ENCODE measurements at regions not wholly inside any gene's neighbourhood (a gene's known extent, or its start where the extent isn't known, plus 50 kb on each side); places are given as distances from the start of the nearest gene placed in this dataset.

DNA sequence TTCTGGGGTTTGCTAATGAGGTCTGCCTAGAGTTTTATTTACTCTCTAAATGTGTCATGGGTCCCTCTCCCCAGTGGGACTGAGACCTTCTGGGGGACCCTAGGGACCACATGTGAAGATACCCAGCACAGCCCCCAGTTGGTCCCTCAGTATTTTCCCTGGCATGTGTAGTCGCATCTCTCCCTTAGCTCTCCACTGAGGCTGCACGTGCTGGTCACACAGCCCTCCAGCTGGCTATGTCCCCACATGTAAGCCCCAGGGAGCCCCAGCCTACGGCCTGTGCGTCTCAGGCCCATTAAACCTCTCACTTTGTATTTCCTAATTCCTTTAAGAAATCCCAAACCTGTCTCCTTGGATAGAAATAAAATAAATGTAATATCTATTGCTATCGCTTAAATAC is 189.6 kb upstream of the TSHZ3 start:
- CTCF ChIA-PET = no interaction called here
- BruUV-seq (replicated peaks) = no TSS peak
- Mint-ChIP-seq H3K36me3 (ENCODE audit: insufficient read depth, unreplicated experiment) (no peaks in the 10 kb centered on the region), H3K27me3 (ENCODE audit: insufficient read depth, unreplicated experiment) (no peaks in the 10 kb centered on the region), H3K4me3 (ENCODE audit: unreplicated experiment) (no peak overlapping the region), H3K4me1 (ENCODE audit: insufficient read depth, unreplicated experiment) (no peaks in the 10 kb centered on the region), H3K27ac (ENCODE audit: low read depth, unreplicated experiment) (no peak overlapping the region), H3K9me3 (ENCODE audit: unreplicated experiment) (peaks cover 39% of the 10 kb centered on the region)
- DNase-seq (ENCODE audit: unreplicated experiment) = no peak
- intact Hi-C loops (cut with micrococcal nuclease) = no loop called here
- TF ChIP-seq, protein P1, sequence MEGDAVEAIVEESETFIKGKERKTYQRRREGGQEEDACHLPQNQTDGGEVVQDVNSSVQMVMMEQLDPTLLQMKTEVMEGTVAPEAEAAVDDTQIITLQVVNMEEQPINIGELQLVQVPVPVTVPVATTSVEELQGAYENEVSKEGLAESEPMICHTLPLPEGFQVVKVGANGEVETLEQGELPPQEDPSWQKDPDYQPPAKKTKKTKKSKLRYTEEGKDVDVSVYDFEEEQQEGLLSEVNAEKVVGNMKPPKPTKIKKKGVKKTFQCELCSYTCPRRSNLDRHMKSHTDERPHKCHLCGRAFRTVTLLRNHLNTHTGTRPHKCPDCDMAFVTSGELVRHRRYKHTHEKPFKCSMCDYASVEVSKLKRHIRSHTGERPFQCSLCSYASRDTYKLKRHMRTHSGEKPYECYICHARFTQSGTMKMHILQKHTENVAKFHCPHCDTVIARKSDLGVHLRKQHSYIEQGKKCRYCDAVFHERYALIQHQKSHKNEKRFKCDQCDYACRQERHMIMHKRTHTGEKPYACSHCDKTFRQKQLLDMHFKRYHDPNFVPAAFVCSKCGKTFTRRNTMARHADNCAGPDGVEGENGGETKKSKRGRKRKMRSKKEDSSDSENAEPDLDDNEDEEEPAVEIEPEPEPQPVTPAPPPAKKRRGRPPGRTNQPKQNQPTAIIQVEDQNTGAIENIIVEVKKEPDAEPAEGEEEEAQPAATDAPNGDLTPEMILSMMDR (IDR thresholded peaks at IDR 0.05; ENCODE audit: unreplicated experiment) = no peak
- POLR2A ChIA-PET = no interaction called here

- BruUV-seq (replicated peaks) = no TSS peak
- DNase-seq (ENCODE audit: unreplicated experiment) = no peak
- no peaks in the 10 kb centered on the region for H3K27me3 Mint-ChIP-seq (ENCODE audit: insufficient read depth, unreplicated experiment)
- no peak overlapping the region for H3K27ac Mint-ChIP-seq (ENCODE audit: low read depth, unreplicated experiment)
- H3K4me1 Mint-ChIP-seq (ENCODE audit: insufficient read depth, unreplicated experiment) = no peaks in the 10 kb centered on the region
- ChIA-PET CTCF (no interaction called here), POLR2A (no interaction called here)
- peaks cover 39% of the 10 kb centered on the region for H3K9me3 Mint-ChIP-seq (ENCODE audit: unreplicated experiment)
- H3K36me3 Mint-ChIP-seq (ENCODE audit: insufficient read depth, unreplicated experiment) = no peaks in the 10 kb centered on the region
- H3K4me3 Mint-ChIP-seq (ENCODE audit: unreplicated experiment) = no peak overlapping the region
- TF ChIP-seq, protein P1 (IDR thresholded peaks at IDR 0.05; ENCODE audit: unreplicated experiment) = no peak
- intact Hi-C loops (cut with micrococcal nuclease) = no loop called here
Measured at GRCh38 chr19:31539386-31539785, 190.2 kb upstream of the TSHZ3 start.

- CTCF ChIA-PET = no interaction called here
- POLR2A ChIA-PET = no interaction called here
Measured at GRCh38 chr19:31541396-31541795, 192.2 kb upstream of the TSHZ3 start.

GRCh38 chr19:31543456-31543855 is 194.2 kb upstream of the TSHZ3 start:
- TF ChIP-seq, protein P1 (IDR thresholded peaks at IDR 0.05; ENCODE audit: unreplicated experiment) = no peak
- POLR2A ChIA-PET = no interaction called here
- H3K4me1 Mint-ChIP-seq (ENCODE audit: insufficient read depth, unreplicated experiment) = no peaks in the 10 kb centered on the region
- H3K27me3 Mint-ChIP-seq (ENCODE audit: insufficient read depth, unreplicated experiment) = no peaks in the 10 kb centered on the region
- no peak overlapping the region for H3K4me3 Mint-ChIP-seq (ENCODE audit: unreplicated experiment)
- no peak for DNase-seq (ENCODE audit: unreplicated experiment)
- intact Hi-C loops (cut with micrococcal nuclease) = no loop called here
- H3K27ac Mint-ChIP-seq (ENCODE audit: low read depth, unreplicated experiment) = no peak overlapping the region
- BruUV-seq (replicated peaks) = no TSS peak
- peaks cover 50% of the 10 kb centered on the region for H3K9me3 Mint-ChIP-seq (ENCODE audit: unreplicated experiment)
- CTCF ChIA-PET = no interaction called here
- no peaks in the 10 kb centered on the region for H3K36me3 Mint-ChIP-seq (ENCODE audit: insufficient read depth, unreplicated experiment)

More at GRCh38 chr19:31541396-31541795, 192.2 kb upstream of the TSHZ3 start:
- H3K27me3 Mint-ChIP-seq (ENCODE audit: insufficient read depth, unreplicated experiment) = no peaks in the 10 kb centered on the region
- peaks cover 53% of the 10 kb centered on the region for H3K9me3 Mint-ChIP-seq (ENCODE audit: unreplicated experiment)
- no TSS peak for BruUV-seq (replicated peaks)
- no peak overlapping the region for H3K4me3 Mint-ChIP-seq (ENCODE audit: unreplicated experiment)
- H3K4me1 Mint-ChIP-seq (ENCODE audit: insufficient read depth, unreplicated experiment) = no peaks in the 10 kb centered on the region
- H3K36me3 Mint-ChIP-seq (ENCODE audit: insufficient read depth, unreplicated experiment) = no peaks in the 10 kb centered on the region
- DNase-seq (ENCODE audit: unreplicated experiment) = no peak
- TF ChIP-seq, protein P1 (IDR thresholded peaks at IDR 0.05; ENCODE audit: unreplicated experiment) = no peak
- intact Hi-C loops (cut with micrococcal nuclease) = no loop called here
- no peak overlapping the region for H3K27ac Mint-ChIP-seq (ENCODE audit: low read depth, unreplicated experiment)
